ENCODE measurements at regions not wholly inside any gene's neighbourhood (a gene's known extent, or its start where the extent isn't known, plus 50 kb on each side); places are given as distances from the start of the nearest gene placed in this dataset.

GRCh38 chr5:25033658-25034057 lies 388.9 kb upstream of the CDH10 start:
- no peak for TF ChIP-seq CTCF (conservative IDR thresholded peaks at IDR 0.05; ENCODE audit: low read depth, low read length)
- no peak overlapping the region for H3K4me3 ChIP-seq (ENCODE audit: low read depth, low read length)
- no peak for DNase-seq (ENCODE audit: low read depth)

- DNase-seq (ENCODE audit: low read depth), result no peak
- no peak overlapping the region for H3K4me3 ChIP-seq (ENCODE audit: low read depth, low read length)
- no peak for TF ChIP-seq CTCF (conservative IDR thresholded peaks at IDR 0.05; ENCODE audit: low read depth, low read length)
Observed at GRCh38 chr5:25029004-25029403, 384.2 kb upstream of the CDH10 start.

GRCh38 chr5:25027526-25027925 lies 382.7 kb upstream of the CDH10 start:
- no peak for DNase-seq (ENCODE audit: low read depth)
- no peak overlapping the region for H3K4me3 ChIP-seq (ENCODE audit: low read depth, low read length)
- TF ChIP-seq CTCF (conservative IDR thresholded peaks at IDR 0.05; ENCODE audit: low read depth, low read length), result no peak

GRCh38 chr5:25027061-25027460 lies 382.3 kb upstream of the CDH10 start:
- TF ChIP-seq CTCF (conservative IDR thresholded peaks at IDR 0.05; ENCODE audit: low read depth, low read length), result no peak
- DNase-seq (ENCODE audit: low read depth), result no peak
- no peak overlapping the region for H3K4me3 ChIP-seq (ENCODE audit: low read depth, low read length)

- no peak overlapping the region for H3K4me3 ChIP-seq (ENCODE audit: low read depth, low read length)
- TF ChIP-seq CTCF (conservative IDR thresholded peaks at IDR 0.05; ENCODE audit: low read depth, low read length), result no peak
- DNase-seq (ENCODE audit: low read depth), result no peak
Observed at GRCh38 chr5:25025831-25026230, 381.1 kb upstream of the CDH10 start.

GRCh38 chr5:25020454-25020853 lies 375.7 kb upstream of the CDH10 start:
- TF ChIP-seq CTCF (conservative IDR thresholded peaks at IDR 0.05; ENCODE audit: low read depth, low read length), result no peak
- no peak for DNase-seq (ENCODE audit: low read depth)
- H3K4me3 ChIP-seq (ENCODE audit: low read depth, low read length), result no peak overlapping the region

- no peak for DNase-seq (ENCODE audit: low read depth)
- no peak overlapping the region for H3K4me3 ChIP-seq (ENCODE audit: low read depth, low read length)
- no peak for TF ChIP-seq CTCF (conservative IDR thresholded peaks at IDR 0.05; ENCODE audit: low read depth, low read length)
Observed at GRCh38 chr5:25009063-25009462, 364.3 kb upstream of the CDH10 start.
